ENCODE measurements at regions not wholly inside any gene's neighbourhood (a gene's known extent, or its start where the extent isn't known, plus 50 kb on each side); places are given as distances from the start of the nearest gene placed in this dataset.
A peak's percentile ranks its signal among the peaks of the same experiment; 100 is the strongest.

DNA sequence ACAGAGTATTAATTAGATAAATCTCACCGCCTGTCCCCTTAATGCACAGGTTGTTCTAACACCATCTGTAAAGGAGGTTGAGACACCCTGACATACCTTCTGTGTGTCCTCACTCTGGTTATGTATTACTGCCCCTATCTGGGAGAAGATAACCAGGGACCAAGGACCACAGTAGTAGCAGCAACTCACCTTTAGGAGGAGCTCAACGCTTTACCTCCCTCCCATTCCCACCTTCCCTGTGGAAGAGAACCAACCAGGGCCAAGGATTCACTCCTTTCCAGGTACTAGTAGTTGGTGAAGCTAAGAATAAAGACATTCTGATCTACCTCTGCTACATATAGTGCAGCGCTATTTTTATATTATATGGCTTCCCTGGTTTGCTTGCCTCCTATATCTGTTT, 232.6 kb downstream of the MEX3B start:
- FAIRE-seq (no peak), ATAC-seq (peak; percentile 58 to 69; a peak in 4 of 6 replicates), DNase-seq (ENCODE audit: low read depth in 1 of 2, low spot score in 1 of 2) (peak in 1 of 2 experiments; percentile 9)
- ChIA-PET CTCF (interaction anchor here (1.3 kb wide), 1 partner anchor 547 kb away, joined by 3 read pairs; no protein-coding TSS in a partner anchor), POLR2A (interaction anchor here (0.6 kb wide), 1 partner anchor 606 kb away, joined by 3 read pairs; no protein-coding TSS in a partner anchor)
- no peak overlapping the region for H3K4me2 ChIP-seq
- no peaks in the 10 kb centered on the region for H3K4me1 ChIP-seq
- H3K27ac ChIP-seq = no peak overlapping the region
- 4% methylated on average over 3 of the region's 3 CpGs for WGBS (ENCODE audit: missing lambda C conversion rate)
- H3K9me3 ChIP-seq = no peaks in the 10 kb centered on the region
- no peak overlapping the region for H3K4me3 ChIP-seq
- TF ChIP-seq GATA3 (IDR thresholded peaks at IDR 0.05; ENCODE audit: borderline replicate concordance) = no peak
- no peak for TF ChIP-seq TFCP2L1 (CRISPR knock-in tag; IDR thresholded peaks at IDR 0.05)
- TF ChIP-seq NR3C1 (IDR thresholded peaks at IDR 0.05) = no peak
- TF ChIP-seq ZSCAN20 (CRISPR knock-in tag; IDR thresholded peaks at IDR 0.05) = no peak
- TF ChIP-seq CEBPB (IDR thresholded peaks at IDR 0.05) = no peak
- TF ChIP-seq CHD2 (IDR thresholded peaks at IDR 0.05; ENCODE audit: low read length, partially characterized antibody) = no peak
- TF ChIP-seq ZNF302 (CRISPR knock-in tag; IDR thresholded peaks at IDR 0.05) = no peak
- TF ChIP-seq, protein P1, sequence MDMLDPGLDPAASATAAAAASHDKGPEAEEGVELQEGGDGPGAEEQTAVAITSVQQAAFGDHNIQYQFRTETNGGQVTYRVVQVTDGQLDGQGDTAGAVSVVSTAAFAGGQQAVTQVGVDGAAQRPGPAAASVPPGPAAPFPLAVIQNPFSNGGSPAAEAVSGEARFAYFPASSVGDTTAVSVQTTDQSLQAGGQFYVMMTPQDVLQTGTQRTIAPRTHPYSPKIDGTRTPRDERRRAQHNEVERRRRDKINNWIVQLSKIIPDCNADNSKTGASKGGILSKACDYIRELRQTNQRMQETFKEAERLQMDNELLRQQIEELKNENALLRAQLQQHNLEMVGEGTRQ (IDR thresholded peaks at IDR 0.05) = no peak
- TF ChIP-seq RAD21 (conservative IDR thresholded peaks at IDR 0.05 in 1 of 2, IDR thresholded peaks at IDR 0.05 in 1 of 2) = peak in 1 of 2 experiments; percentile 34; a peak in 2 of 5 replicates

DNA sequence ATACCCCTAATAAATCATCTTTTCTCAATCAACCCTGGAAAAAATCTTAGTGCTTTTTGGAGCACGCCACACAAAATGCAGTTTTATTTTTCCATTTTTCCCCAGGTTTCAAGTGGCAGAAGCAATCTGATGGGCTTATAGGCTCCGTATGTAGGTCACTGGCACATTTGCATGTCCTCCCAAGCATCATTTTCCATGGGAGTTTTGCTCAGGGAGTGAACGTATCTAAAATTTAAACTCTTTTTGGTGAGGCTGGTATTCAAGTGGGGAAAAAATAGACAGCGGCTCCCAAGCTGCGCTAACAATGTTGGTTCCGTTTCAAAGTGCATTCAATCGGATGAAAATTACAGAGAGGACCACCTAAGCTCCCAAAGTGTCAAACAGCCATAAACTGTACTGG, 233.4 kb downstream of the MEX3B start:
- WGBS (ENCODE audit: missing lambda C conversion rate) = 16% methylated on average over 7 of the region's 7 CpGs
- POLR2A ChIA-PET = no interaction called here
- no peaks in the 10 kb centered on the region for H3K4me1 ChIP-seq
- H3K9me3 ChIP-seq = no peaks in the 10 kb centered on the region
- no peak overlapping the region for H3K27ac ChIP-seq
- ATAC-seq = no peak
- CTCF ChIA-PET = no interaction called here
- no peak overlapping the region for H3K4me2 ChIP-seq
- no peak overlapping the region for H3K4me3 ChIP-seq
- DNase-seq (ENCODE audit: low read depth in 1 of 2, low spot score in 1 of 2) = no peak
- TF ChIP-seq MYC (IDR thresholded peaks at IDR 0.05; ENCODE audit: borderline replicate concordance, low read length) = no peak
- no peak for TF ChIP-seq HOXB13 (CRISPR knock-in tag; IDR thresholded peaks at IDR 0.05; ENCODE audit: low read depth)
- no peak for TF ChIP-seq KDM5A (IDR thresholded peaks at IDR 0.05)
- TF ChIP-seq RFX5 (IDR thresholded peaks at IDR 0.05) = no peak
- TF ChIP-seq, protein P2, sequence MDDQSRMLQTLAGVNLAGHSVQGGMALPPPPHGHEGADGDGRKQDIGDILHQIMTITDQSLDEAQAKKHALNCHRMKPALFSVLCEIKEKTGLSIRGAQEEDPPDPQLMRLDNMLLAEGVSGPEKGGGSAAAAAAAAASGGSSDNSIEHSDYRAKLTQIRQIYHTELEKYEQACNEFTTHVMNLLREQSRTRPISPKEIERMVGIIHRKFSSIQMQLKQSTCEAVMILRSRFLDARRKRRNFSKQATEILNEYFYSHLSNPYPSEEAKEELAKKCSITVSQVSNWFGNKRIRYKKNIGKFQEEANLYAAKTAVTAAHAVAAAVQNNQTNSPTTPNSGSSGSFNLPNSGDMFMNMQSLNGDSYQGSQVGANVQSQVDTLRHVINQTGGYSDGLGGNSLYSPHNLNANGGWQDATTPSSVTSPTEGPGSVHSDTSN (IDR thresholded peaks at IDR 0.05) = no peak
- TF ChIP-seq CHD4 (IDR thresholded peaks at IDR 0.05; ENCODE audit: borderline replicate concordance) = no peak
- no peak for TF ChIP-seq HDAC2 (IDR thresholded peaks at IDR 0.05)
- no peak for TF ChIP-seq PHF8 (IDR thresholded peaks at IDR 0.05; ENCODE audit: borderline replicate concordance, low read depth)
- TF ChIP-seq ESRRA (IDR thresholded peaks at IDR 0.05; ENCODE audit: borderline replicate concordance, low read length) = no peak
- TF ChIP-seq EHMT2 (IDR thresholded peaks at IDR 0.05; ENCODE audit: low read depth) = no peak
- FAIRE-seq = no peak

DNA sequence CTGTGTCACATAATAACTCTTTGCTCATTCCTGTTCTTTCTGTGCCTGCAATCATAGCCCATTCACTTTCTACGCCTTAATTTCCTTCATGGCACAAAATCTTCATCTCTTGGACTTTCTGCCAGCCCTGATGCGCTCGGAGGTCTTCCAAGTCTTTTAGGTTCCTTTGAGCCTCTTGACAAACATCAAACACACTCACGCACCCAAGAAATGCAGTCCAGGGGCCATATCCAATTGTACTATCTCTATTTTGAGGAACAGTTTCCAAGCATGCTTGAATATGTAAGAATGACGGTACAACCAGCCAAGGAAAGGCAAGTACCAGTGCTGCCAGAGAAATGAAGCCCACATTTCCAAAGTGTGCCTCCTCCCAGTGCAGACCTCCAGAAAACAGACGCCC, 234.1 kb downstream of the MEX3B start:
- Histone ChIP-seq H3K4me1 (no peaks in the 10 kb centered on the region), H3K27ac (no peak overlapping the region), H3K9me3 (no peaks in the 10 kb centered on the region), H3K4me3 (no peak overlapping the region), H3K4me2 (no peak overlapping the region)
- no peak for FAIRE-seq
- DNase-seq (ENCODE audit: low read depth in 1 of 2, low spot score in 1 of 2) = no peak
- POLR2A ChIA-PET = no interaction called here
- TF ChIP-seq ZSCAN20 (CRISPR knock-in tag; IDR thresholded peaks at IDR 0.05) (no peak), ZC3H11A (IDR thresholded peaks at IDR 0.05) (no peak), HOXA7 (CRISPR knock-in tag; IDR thresholded peaks at IDR 0.05) (no peak), JUNB (IDR thresholded peaks at IDR 0.05) (no peak), TP53 (CRISPR knock-in tag; IDR thresholded peaks at IDR 0.05) (no peak)
- ATAC-seq = no peak
- CTCF ChIA-PET = no interaction called here
- WGBS (ENCODE audit: missing lambda C conversion rate) = 2% methylated on average over 6 of the region's 6 CpGs

All from A549 (cell line).